GM12865 (cell line): ENCODE measurements at regions not wholly inside any gene's neighbourhood (a gene's known extent, or its start where the extent isn't known, plus 50 kb on each side); places are given as distances from the start of the nearest gene placed in this dataset.

Experiments used
- DNase-seq: peaks from one replicate; pipeline ENCODE4 v3.0.0; 2010; ENCODE audit warnings: low read depth
- H3K4me3 ChIP-seq: 2 replicates; pipeline ENCODE4 v1.5.1; 2011; ENCODE audit warnings: mild to moderate bottlenecking, low read depth, low read length, control low read depth
- CTCF ChIP-seq: IDR thresholded peaks from 2 replicates; pipeline ENCODE4 v1.5.1; 2011; ENCODE audit warnings: low read length, control low read depth, low read depth, inconsistent platforms; ENCODE audit not compliant: insufficient read depth; ENCODE audit errors: missing control alignments

GRCh38 chr12:75935539-75936242 is 95.9 kb downstream of the PHLDA1 start:
- TF ChIP-seq CTCF, result no peak
- no peak for DNase-seq
- H3K4me3 ChIP-seq, result no peak overlapping the region

GRCh38 chr12:75933101-75933500 is 98.5 kb downstream of the PHLDA1 start:
- DNase-seq, result no peak
- no peak overlapping the region for H3K4me3 ChIP-seq
- no peak for TF ChIP-seq CTCF

GRCh38 chr12:75932241-75932640 is 99.3 kb downstream of the PHLDA1 start:
- no peak for TF ChIP-seq CTCF
- no peak for DNase-seq
- H3K4me3 ChIP-seq, result no peak overlapping the region

GRCh38 chr12:75923964-75924666 is 107.5 kb downstream of the PHLDA1 start:
- no peak for DNase-seq
- TF ChIP-seq CTCF, result no peak
- no peak overlapping the region for H3K4me3 ChIP-seq

GRCh38 chr12:75922944-75923642 is 108.5 kb downstream of the PHLDA1 start:
- DNase-seq, result no peak
- no peak for TF ChIP-seq CTCF
- no peak overlapping the region for H3K4me3 ChIP-seq

GRCh38 chr12:75921622-75922289 is 109.8 kb downstream of the PHLDA1 start:
- TF ChIP-seq CTCF, result no peak
- no peak for DNase-seq
- no peak overlapping the region for H3K4me3 ChIP-seq
